ENCODE measurements at regions not wholly inside any gene's neighbourhood (a gene's known extent, or its start where the extent isn't known, plus 50 kb on each side); places are given as distances from the start of the nearest gene placed in this dataset.

GRCh38 chrX:74138943-74139342 lies 165.0 kb upstream of the ZCCHC13 start:
- no peak overlapping the region for H3K4me3 ChIP-seq
- no peaks in the 10 kb centered on the region for H3K4me1 ChIP-seq
- no peaks in the 10 kb centered on the region for H3K9me3 ChIP-seq
- no peak for DNase-seq (ENCODE audit: extremely low spot score in 2 of 2)
- H3K36me3 ChIP-seq: no peaks in the 10 kb centered on the region
- intact Hi-C loops (cut with DNase I): loop anchor here (10.0 kb wide), 1 partner anchor 284 kb away; the partner anchor contains the start of gene XIST
- no peak for TF ChIP-seq POLR2AphosphoS5 (IDR thresholded peaks at IDR 0.05; ENCODE audit: insufficient read depth in 1 of 2, low read depth in 1 of 2)
- no peak for TF ChIP-seq CTCF (IDR thresholded peaks at IDR 0.05)
- TF ChIP-seq POLR2A (IDR thresholded peaks at IDR 0.05): no peak
- H3K27ac ChIP-seq: no peak overlapping the region
- H3K27me3 ChIP-seq: no peaks in the 10 kb centered on the region

DNA sequence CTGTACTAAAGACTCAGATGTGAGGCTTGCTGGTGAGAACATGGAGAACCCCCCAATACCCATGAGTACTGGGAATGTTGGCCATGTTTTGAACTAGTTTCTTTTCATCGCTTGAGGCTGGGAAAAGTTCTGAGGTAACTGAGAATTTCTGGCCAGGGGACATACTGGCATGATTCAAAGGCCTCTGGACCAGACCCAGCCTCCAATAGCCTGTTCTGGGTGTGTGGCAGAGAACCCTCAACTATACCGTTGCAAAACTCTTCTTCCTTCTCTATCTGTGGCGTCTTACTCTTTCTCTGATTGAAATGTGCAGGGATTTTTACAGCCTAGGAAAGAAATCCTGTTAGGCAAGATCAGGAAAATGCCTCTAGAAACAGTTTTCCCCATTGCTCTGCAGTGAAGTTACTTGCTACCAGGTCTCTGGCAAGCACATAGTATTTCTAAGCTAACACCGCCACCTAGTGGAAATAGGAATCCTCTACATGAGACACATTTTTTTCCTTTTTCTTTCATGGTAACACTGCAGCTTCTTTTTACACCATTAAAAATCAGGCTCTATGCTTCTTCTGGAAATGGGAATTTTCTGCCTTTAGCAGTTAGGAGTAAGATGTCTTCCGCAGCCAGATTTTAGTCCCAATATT lies 170.7 kb upstream of the ZCCHC13 start:
- DNase-seq (ENCODE audit: extremely low spot score in 2 of 2): no peak
- intact Hi-C loops (cut with DNase I): loop anchor here (10.0 kb wide), 1 partner anchor 278 kb away; the partner anchor contains the start of gene XIST

GRCh38 chrX:74132280-74132679 lies 171.7 kb upstream of the ZCCHC13 start:
- no peaks in the 10 kb centered on the region for H3K27me3 ChIP-seq
- intact Hi-C loops (cut with DNase I): loop anchor here (10.0 kb wide), 1 partner anchor 277 kb away; the partner anchor contains the start of gene XIST
- H3K9me3 ChIP-seq: no peaks in the 10 kb centered on the region
- no peak overlapping the region for H3K4me3 ChIP-seq
- H3K36me3 ChIP-seq: no peaks in the 10 kb centered on the region
- TF ChIP-seq POLR2AphosphoS5 (IDR thresholded peaks at IDR 0.05; ENCODE audit: insufficient read depth in 1 of 2, low read depth in 1 of 2) (no peak), POLR2A (IDR thresholded peaks at IDR 0.05) (no peak), CTCF (IDR thresholded peaks at IDR 0.05) (no peak)
- no peaks in the 10 kb centered on the region for H3K4me1 ChIP-seq
- H3K27ac ChIP-seq: no peak overlapping the region
- DNase-seq (ENCODE audit: extremely low spot score in 2 of 2): no peak

More for the DNA sequence above, 170.7 kb upstream of the ZCCHC13 start:
- Histone ChIP-seq H3K27ac (peak overlapping the region; percentile 33), H3K27me3 (no peaks in the 10 kb centered on the region), H3K36me3 (no peaks in the 10 kb centered on the region), H3K4me3 (no peak overlapping the region), H3K9me3 (no peaks in the 10 kb centered on the region), H3K4me1 (no peaks in the 10 kb centered on the region)
- peak; percentile 54 to 76 (median 60) for TF ChIP-seq CTCF (IDR thresholded peaks at IDR 0.05)
- no peak for TF ChIP-seq POLR2AphosphoS5 (IDR thresholded peaks at IDR 0.05; ENCODE audit: insufficient read depth in 1 of 2, low read depth in 1 of 2)
- no peak for TF ChIP-seq POLR2A (IDR thresholded peaks at IDR 0.05)

- H3K36me3 ChIP-seq: no peaks in the 10 kb centered on the region
- intact Hi-C loops (cut with DNase I): no loop called here
- no peak for DNase-seq (ENCODE audit: extremely low spot score in 2 of 2)
- no peaks in the 10 kb centered on the region for H3K9me3 ChIP-seq
- TF ChIP-seq CTCF (IDR thresholded peaks at IDR 0.05) (no peak), POLR2A (IDR thresholded peaks at IDR 0.05) (no peak), POLR2AphosphoS5 (IDR thresholded peaks at IDR 0.05; ENCODE audit: insufficient read depth in 1 of 2, low read depth in 1 of 2) (no peak)
- H3K27me3 ChIP-seq: no peaks in the 10 kb centered on the region
- H3K4me3 ChIP-seq: no peak overlapping the region
- H3K4me1 ChIP-seq: no peaks in the 10 kb centered on the region
- H3K27ac ChIP-seq: no peak overlapping the region
Measured at GRCh38 chrX:74119016-74119910, 184.7 kb upstream of the ZCCHC13 start.
